KMS-11 (cell line): ENCODE measurements at regions not wholly inside any gene's neighbourhood (a gene's known extent, or its start where the extent isn't known, plus 50 kb on each side); places are given as distances from the start of the nearest gene placed in this dataset.

Source experiments
- H2AFZ ChIP-seq: fragments of 200-600 bp; sonication (generic); 2 replicates; pipeline ENCODE4 v1.6.1; 2016; ENCODE audit warnings: antibody characterized with exemption, mixed run types, low read depth
- H3K27ac ChIP-seq: fragments of 200-600 bp; sonication (generic); 2 replicates; pipeline ENCODE4 v1.6.1; 2016; ENCODE audit warnings: mild to moderate bottlenecking, mixed run types
- H3K27me3 ChIP-seq: fragments of 200-600 bp; sonication (generic); 2 replicates; pipeline ENCODE4 v1.6.1; 2017; ENCODE audit warnings: mild to moderate bottlenecking, low read depth, mixed run types, moderate library complexity; ENCODE audit not compliant: insufficient read depth
- H3K36me3 ChIP-seq: fragments of 200-600 bp; sonication (generic); 2 replicates; pipeline ENCODE4 v1.6.1; 2017; ENCODE audit warnings: mild to moderate bottlenecking, mixed run types; ENCODE audit not compliant: insufficient read depth
- H3K4me1 ChIP-seq: fragments of 200-600 bp; sonication (generic); 2 replicates; pipeline ENCODE4 v1.6.1; 2016; ENCODE audit warnings: mild to moderate bottlenecking, low read depth, mixed run types; ENCODE audit not compliant: poor library complexity, severe bottlenecking
- H3K4me2 ChIP-seq: fragments of 200-600 bp; sonication (generic); 2 replicates; pipeline ENCODE4 v1.7.0; 2016; ENCODE audit warnings: mild to moderate bottlenecking, mixed run types
- H3K4me3 ChIP-seq: fragments of 200-600 bp; sonication (generic); IDR thresholded peaks from 2 replicates; pipeline ENCODE4 v1.6.1; 2017; ENCODE audit warnings: low read depth, low read length, mixed read lengths; ENCODE audit not compliant: insufficient read depth
- H3K79me2 ChIP-seq: fragments of 200-600 bp; sonication (generic); 2 replicates; pipeline ENCODE4 v1.6.1; 2016; ENCODE audit warnings: low read depth, mixed run types; ENCODE audit not compliant: insufficient read depth
- H3K9ac ChIP-seq: fragments of 200-600 bp; sonication (generic); 2 replicates; pipeline ENCODE4 v1.6.1; 2016; ENCODE audit warnings: mild to moderate bottlenecking, mixed run types
- H4K20me1 ChIP-seq: fragments of 200-600 bp; sonication (generic); 2 replicates; pipeline ENCODE4 v1.6.1; 2016; ENCODE audit warnings: mild to moderate bottlenecking, mixed run types; ENCODE audit not compliant: insufficient read depth
- CTCF ChIP-seq: fragments of 200-600 bp; sonication (generic); conservative IDR thresholded peaks from 2 replicates; pipeline ENCODE4 v1.6.1; 2017; ENCODE audit warnings: low read depth, mild to moderate bottlenecking, antibody characterized with exemption, low read length, moderate library complexity, mixed read lengths

- H2AFZ ChIP-seq = no peak overlapping the region
- no peaks in the 10 kb centered on the region for H3K79me2 ChIP-seq
- H4K20me1 ChIP-seq = no peaks in the 10 kb centered on the region
- H3K36me3 ChIP-seq = no peaks in the 10 kb centered on the region
- no peaks in the 10 kb centered on the region for H3K4me1 ChIP-seq
- no peaks in the 10 kb centered on the region for H3K27me3 ChIP-seq
- H3K4me3 ChIP-seq = no peak overlapping the region
- no peak overlapping the region for H3K4me2 ChIP-seq
- no peak for TF ChIP-seq CTCF
- no peak overlapping the region for H3K9ac ChIP-seq
- H3K27ac ChIP-seq = no peak overlapping the region
Observed at GRCh38 chr16:47940466-47940865, 215.3 kb downstream of the ABCC12 start.

DNA sequence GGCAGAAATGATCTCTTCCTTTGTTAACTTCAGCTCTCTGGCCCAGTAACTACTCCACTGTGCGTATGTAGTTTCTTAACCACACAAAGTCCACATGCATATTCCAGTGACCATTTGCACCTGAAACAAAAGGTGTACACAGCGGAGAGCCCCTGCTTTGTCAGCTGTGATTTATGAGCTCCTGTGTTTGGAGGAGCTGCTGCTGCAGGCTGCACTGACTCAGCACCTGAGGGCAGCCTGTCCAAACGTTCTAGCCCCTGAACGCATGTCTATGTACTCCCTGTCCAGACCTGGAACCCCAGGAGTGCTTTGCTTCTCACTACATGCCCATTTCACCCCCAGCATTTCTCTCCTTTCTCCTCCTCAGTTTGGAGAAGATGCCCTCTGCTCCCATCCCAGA is 216.1 kb downstream of the ABCC12 start:
- H3K79me2 ChIP-seq = no peaks in the 10 kb centered on the region
- H3K4me2 ChIP-seq = no peak overlapping the region
- no peaks in the 10 kb centered on the region for H3K36me3 ChIP-seq
- H3K9ac ChIP-seq = no peak overlapping the region
- no peaks in the 10 kb centered on the region for H3K27me3 ChIP-seq
- H3K4me1 ChIP-seq = no peaks in the 10 kb centered on the region
- no peak overlapping the region for H2AFZ ChIP-seq
- no peak overlapping the region for H3K27ac ChIP-seq
- H3K4me3 ChIP-seq = no peak overlapping the region
- H4K20me1 ChIP-seq = no peaks in the 10 kb centered on the region
- TF ChIP-seq CTCF = no peak

DNA sequence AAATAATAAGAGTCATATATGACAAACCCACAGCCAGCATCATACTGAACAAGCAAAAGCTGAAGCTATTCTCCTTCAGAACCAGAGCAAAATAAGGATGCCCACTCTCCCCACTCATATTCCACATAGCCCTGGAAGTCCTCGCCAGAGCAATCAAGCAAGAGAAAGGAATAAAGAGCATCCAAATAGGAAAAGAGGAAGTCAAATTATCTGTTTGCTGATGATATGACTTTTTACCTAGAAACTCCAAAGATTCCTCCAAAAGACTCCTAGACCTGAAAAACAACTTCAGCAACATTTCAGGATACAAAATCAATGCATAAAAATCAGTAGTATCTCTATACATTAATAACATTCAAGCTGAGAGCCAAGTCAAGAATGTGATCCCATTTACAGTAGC is 217.5 kb downstream of the ABCC12 start:
- Histone ChIP-seq H3K27ac (no peak overlapping the region), H3K4me3 (no peak overlapping the region), H2AFZ (no peak overlapping the region), H3K79me2 (no peaks in the 10 kb centered on the region), H3K4me2 (no peak overlapping the region), H3K27me3 (no peaks in the 10 kb centered on the region), H3K36me3 (no peaks in the 10 kb centered on the region; the same call in 1 of the 2 replicates), H3K4me1 (no peaks in the 10 kb centered on the region), H4K20me1 (no peaks in the 10 kb centered on the region), H3K9ac (no peak overlapping the region)
- TF ChIP-seq CTCF = no peak

DNA sequence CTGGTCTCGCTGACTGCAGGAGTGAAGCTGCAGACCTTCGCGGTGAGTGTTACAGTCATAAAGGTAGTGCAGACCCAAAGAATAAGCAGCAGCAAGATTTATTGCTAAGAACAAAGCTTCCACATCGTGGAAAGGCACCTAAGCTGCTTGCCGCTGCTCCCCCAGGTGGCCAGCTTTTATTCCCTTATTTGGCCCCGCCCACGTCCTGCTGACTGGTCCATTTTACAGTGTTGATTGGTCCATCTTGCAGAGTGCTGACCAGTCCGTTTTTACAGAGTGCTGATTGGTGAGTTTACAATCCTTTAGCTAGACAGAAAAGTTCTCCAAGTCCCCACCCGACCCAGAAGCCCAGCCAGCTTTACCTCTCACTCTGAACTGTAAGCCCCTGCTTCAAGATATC is 227.8 kb downstream of the ABCC12 start:
- Histone ChIP-seq H3K27me3 (no peaks in the 10 kb centered on the region), H3K36me3 (no peaks in the 10 kb centered on the region), H2AFZ (no peak overlapping the region), H4K20me1 (no peaks in the 10 kb centered on the region), H3K9ac (no peak overlapping the region), H3K79me2 (no peaks in the 10 kb centered on the region), H3K4me1 (no peaks in the 10 kb centered on the region), H3K4me3 (no peak overlapping the region), H3K4me2 (no peak overlapping the region), H3K27ac (no peak overlapping the region)
- no peak for TF ChIP-seq CTCF

DNA sequence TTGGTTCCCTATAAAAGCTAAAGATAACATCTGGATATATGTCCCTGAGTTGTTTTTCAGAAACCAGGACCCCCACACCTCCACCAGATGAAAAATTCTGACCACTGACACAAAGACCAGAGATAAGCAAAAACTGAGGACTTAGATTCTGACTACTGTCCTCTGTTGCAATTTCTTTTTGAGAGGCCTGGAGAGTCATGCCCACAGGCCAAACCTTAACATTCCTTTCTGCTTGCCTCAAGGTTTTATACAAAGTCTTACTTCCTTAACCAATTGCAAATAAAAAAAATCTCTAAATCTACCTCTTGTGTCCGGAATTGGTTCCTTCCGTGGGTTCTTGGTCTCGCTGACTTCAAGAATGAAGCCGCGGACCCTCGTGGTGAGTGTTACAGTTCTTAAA is 228.5 kb downstream of the ABCC12 start:
- Histone ChIP-seq H3K4me1 (no peaks in the 10 kb centered on the region), H2AFZ (no peak overlapping the region), H3K27me3 (no peaks in the 10 kb centered on the region), H3K79me2 (no peaks in the 10 kb centered on the region), H4K20me1 (no peaks in the 10 kb centered on the region), H3K27ac (no peak overlapping the region), H3K4me2 (no peak overlapping the region), H3K9ac (no peak overlapping the region), H3K36me3 (no peaks in the 10 kb centered on the region), H3K4me3 (no peak overlapping the region)
- no peak for TF ChIP-seq CTCF
